HEK293T (cell line): ENCODE measurements at regions not wholly inside any gene's neighbourhood (a gene's known extent, or its start where the extent isn't known, plus 50 kb on each side); places are given as distances from the start of the nearest gene placed in this dataset.

Experiments used
- CTCF ChIA-PET: fragments of 350-600 bp; formaldehyde crosslinking; extraction: SDS; loops from one replicate; lab custom pipeline; 2021; ENCODE audit warnings: antibody characterized with exemption, inconsistent platforms; lab: Yijun Ruan, JAX
- POLR2A ChIA-PET: fragments of 350-600 bp; formaldehyde crosslinking; extraction: SDS; loops from one replicate; lab custom pipeline; 2020; ENCODE audit warnings: antibody characterized with exemption, inconsistent platforms; lab: Yijun Ruan, JAX
- DNase-seq: peaks from one replicate; pipeline ENCODE4 v3.0.0; 2012; ENCODE audit warnings: mixed read lengths; ENCODE audit errors: extremely low spot score
- ARNT ChIP-seq: fragments of 450-650 bp; IDR thresholded peaks from 2 replicates; pipeline ENCODE4 v1.6.1; 2017; ENCODE audit warnings: mild to moderate bottlenecking
- BHLHE40 ChIP-seq: fragments of 450-650 bp; IDR thresholded peaks from 2 replicates; pipeline ENCODE4 v1.6.1; 2016; ENCODE audit warnings: mild to moderate bottlenecking, moderate library complexity, borderline replicate concordance
- CTBP1 ChIP-seq: fragments of 450-650 bp; IDR thresholded peaks from 2 replicates; pipeline ENCODE4 v1.6.1; 2016; ENCODE audit warnings: borderline replicate concordance
- ELF4 ChIP-seq: fragments of 450-650 bp; IDR thresholded peaks from 2 replicates; pipeline ENCODE4 v1.6.1; 2017; ENCODE audit warnings: antibody characterized with exemption
- FOXA1 ChIP-seq: fragments of 450-650 bp; IDR thresholded peaks from 2 replicates; pipeline ENCODE4 v1.6.1; 2016; ENCODE audit warnings: mild to moderate bottlenecking
- FOXK2 ChIP-seq: fragments of 450-650 bp; IDR thresholded peaks from 2 replicates; pipeline ENCODE4 v1.6.1; 2016; ENCODE audit warnings: mild to moderate bottlenecking
- FOXM1 ChIP-seq: fragments of 450-650 bp; IDR thresholded peaks from 2 replicates; pipeline ENCODE4 v1.6.1; 2017; ENCODE audit warnings: mild to moderate bottlenecking, borderline replicate concordance
- HDGF ChIP-seq: fragments of 450-650 bp; IDR thresholded peaks from 2 replicates; pipeline ENCODE4 v1.6.1; 2017; ENCODE audit warnings: antibody characterized with exemption, borderline replicate concordance
- L3MBTL2 ChIP-seq: fragments of 450-650 bp; conservative IDR thresholded peaks from 2 replicates; pipeline ENCODE4 v1.6.1; 2016; ENCODE audit warnings: mild to moderate bottlenecking
- LEF1 ChIP-seq: fragments of 450-650 bp; IDR thresholded peaks from 2 replicates; pipeline ENCODE4 v1.6.1; 2017; ENCODE audit warnings: mild to moderate bottlenecking, borderline replicate concordance
- NFRKB ChIP-seq: fragments of 450-650 bp; IDR thresholded peaks from 2 replicates; pipeline ENCODE4 v1.6.1; 2016; ENCODE audit warnings: mild to moderate bottlenecking, moderate library complexity
- PKNOX1 ChIP-seq: fragments of 450-650 bp; IDR thresholded peaks from 2 replicates; pipeline ENCODE4 v1.6.1; 2016
- SP1 ChIP-seq: fragments of 450-650 bp; IDR thresholded peaks from 2 replicates; pipeline ENCODE4 v1.6.1; 2017
- SUZ12 ChIP-seq: fragments of 450-650 bp; IDR thresholded peaks from 2 replicates; pipeline ENCODE4 v1.6.1; 2016; ENCODE audit warnings: mild to moderate bottlenecking
- TARDBP ChIP-seq: fragments of 450-650 bp; IDR thresholded peaks from 2 replicates; pipeline ENCODE4 v1.6.1; 2016
- ZNF384 ChIP-seq: fragments of 450-650 bp; IDR thresholded peaks from 2 replicates; pipeline ENCODE4 v1.6.1; 2016

- peak; percentile 51 for DNase-seq
- TF ChIP-seq ELF4 (no peak), PKNOX1 (peak; percentile 47; the same call in 1 of the 2 replicates), FOXM1 (no peak), TARDBP (no peak), FOXA1 (no peak), L3MBTL2 (no peak), LEF1 (no peak), FOXK2 (no peak)
- ChIA-PET POLR2A (no interaction called here), CTCF (interaction anchor here (0.6 kb wide), 1 partner anchor 438 kb away, joined by 4 read pairs; no protein-coding TSS in a partner anchor)
Measured at GRCh38 chr2:150610670-150611279, 123.3 kb upstream of the RND3 start.

DNA sequence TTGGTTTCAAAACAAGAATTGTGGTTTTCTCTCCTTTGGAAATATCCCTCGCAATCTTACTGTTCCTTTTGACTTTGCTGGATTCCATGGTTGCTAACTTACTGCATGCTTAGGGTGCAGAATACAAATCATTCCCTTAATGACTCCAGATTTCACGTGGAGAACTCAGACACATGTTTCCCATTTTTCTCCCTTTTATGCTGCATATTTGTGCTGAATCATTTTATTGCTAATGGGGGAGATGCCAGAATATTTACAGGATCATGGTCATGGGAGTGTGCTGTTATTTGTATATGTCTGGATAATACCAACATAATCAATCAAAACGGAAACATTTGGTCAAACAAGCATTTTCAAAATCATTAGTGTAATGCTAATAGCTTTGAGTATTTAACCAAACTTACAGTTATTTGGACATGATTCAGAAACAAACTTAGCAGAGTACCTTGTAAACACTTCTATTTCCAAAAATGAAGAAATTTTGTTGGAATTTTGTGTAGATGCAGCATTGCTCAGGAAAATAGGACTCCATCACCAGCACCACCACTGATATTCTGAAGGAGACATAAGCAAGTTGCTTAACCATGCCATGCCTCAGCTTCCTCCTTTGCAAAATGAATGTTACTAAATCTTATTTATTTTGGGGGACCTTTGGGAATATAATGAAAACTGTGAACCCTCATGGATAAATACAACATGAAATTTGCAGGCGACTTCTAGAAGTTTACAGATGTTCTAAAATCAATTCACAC, 122.5 kb upstream of the RND3 start:
- ChIA-PET CTCF (no interaction called here), POLR2A (no interaction called here)
- TF ChIP-seq FOXM1 (no peak), ARNT (no peak), LEF1 (no peak), FOXA1 (no peak), L3MBTL2 (no peak), PKNOX1 (no peak), NFRKB (no peak), TARDBP (no peak), BHLHE40 (no peak), CTBP1 (no peak)
- DNase-seq = no peak

DNA sequence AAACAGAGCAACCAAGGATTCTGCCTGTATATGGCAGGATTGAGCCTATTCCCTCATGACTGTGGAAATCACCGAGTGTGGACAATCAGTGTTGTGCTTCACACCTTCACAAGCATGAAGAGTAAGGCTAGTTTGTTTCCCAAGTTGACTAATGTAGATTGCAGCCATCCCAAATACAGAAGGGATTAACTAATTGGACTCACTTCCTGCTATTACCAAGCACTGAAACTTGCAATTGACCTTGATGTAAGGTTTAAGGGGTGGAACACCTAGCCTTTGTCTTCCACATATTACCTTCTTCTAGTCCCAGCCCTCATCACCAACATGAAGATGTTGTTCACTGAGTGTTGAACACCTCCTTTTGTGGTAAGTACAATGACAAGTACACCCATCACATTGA, 120.9 kb upstream of the RND3 start:
- CTCF ChIA-PET = interaction anchor here (0.6 kb wide), 2 partner anchors 501 to 1478 kb away, joined by 3 to 4 read pairs; no protein-coding TSS in a partner anchor
- no peak for TF ChIP-seq SP1
- TF ChIP-seq HDGF = no peak
- no peak for TF ChIP-seq TARDBP
- no peak for TF ChIP-seq ZNF384
- TF ChIP-seq L3MBTL2 = no peak
- TF ChIP-seq FOXM1 = no peak
- TF ChIP-seq PKNOX1 = no peak
- DNase-seq = no peak
- POLR2A ChIA-PET = no interaction called here

- ChIA-PET CTCF (no interaction called here), POLR2A (no interaction called here)
- TF ChIP-seq SUZ12 = no peak
- no peak for TF ChIP-seq SP1
- no peak for TF ChIP-seq ELF4
- no peak for TF ChIP-seq FOXK2
- no peak for TF ChIP-seq FOXA1
- TF ChIP-seq TARDBP = no peak
- TF ChIP-seq HDGF = no peak
- TF ChIP-seq NFRKB = no peak
- TF ChIP-seq ARNT = no peak
- TF ChIP-seq CTBP1 = no peak
- no peak for TF ChIP-seq ZNF384
- no peak for TF ChIP-seq PKNOX1
- no peak for TF ChIP-seq BHLHE40
- TF ChIP-seq LEF1 = no peak
- TF ChIP-seq FOXM1 = no peak
- TF ChIP-seq L3MBTL2 = no peak
- no peak for DNase-seq
Measured at GRCh38 chr2:150607390-150607811, 119.9 kb upstream of the RND3 start.

GRCh38 chr2:150606380-150607060, 119.1 kb upstream of the RND3 start:
- ChIA-PET POLR2A (no interaction called here), CTCF (interaction anchor here (0.8 kb wide), 1 partner anchor 118 kb away, joined by 3 read pairs; no protein-coding TSS in a partner anchor)
- DNase-seq = no peak
- TF ChIP-seq FOXK2 = no peak
- no peak for TF ChIP-seq FOXA1

DNA sequence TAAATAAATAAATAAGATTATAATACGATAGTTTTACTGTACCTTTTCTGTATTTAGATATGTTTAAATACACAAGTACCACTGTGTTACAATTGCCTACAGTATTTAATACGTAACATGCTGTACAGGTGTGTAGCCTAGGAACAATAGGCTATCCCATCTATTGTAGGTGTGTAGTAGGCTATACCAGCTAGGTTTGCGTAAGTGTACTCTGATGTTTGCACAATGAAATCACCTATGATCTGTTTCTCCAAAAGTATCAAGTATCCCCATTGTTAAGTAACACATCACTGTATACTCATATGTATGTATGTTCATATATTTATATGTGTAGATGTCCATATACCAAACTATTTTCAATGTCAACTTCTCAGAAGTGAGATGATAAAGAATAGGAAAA, 118.2 kb upstream of the RND3 start:
- ChIA-PET POLR2A (no interaction called here), CTCF (interaction anchor here (0.8 kb wide), 1 partner anchor 118 kb away, joined by 3 read pairs; no protein-coding TSS in a partner anchor)
- TF ChIP-seq LEF1 = no peak
- no peak for TF ChIP-seq ELF4
- no peak for TF ChIP-seq HDGF
- no peak for TF ChIP-seq ARNT
- no peak for TF ChIP-seq FOXM1
- no peak for TF ChIP-seq ZNF384
- TF ChIP-seq SUZ12 = no peak
- TF ChIP-seq SP1 = no peak
- no peak for TF ChIP-seq BHLHE40
- no peak for TF ChIP-seq TARDBP
- TF ChIP-seq FOXK2 = no peak
- TF ChIP-seq FOXA1 = no peak
- no peak for TF ChIP-seq PKNOX1
- TF ChIP-seq L3MBTL2 = no peak
- no peak for TF ChIP-seq CTBP1
- DNase-seq = no peak
